GM19238 (cell line): ENCODE measurements at regions not wholly inside any gene's neighbourhood (a gene's known extent, or its start where the extent isn't known, plus 50 kb on each side); places are given as distances from the start of the nearest gene placed in this dataset.

Source experiments
- DNase-seq: peaks from one replicate; pipeline ENCODE4 v3.0.0; 2011; ENCODE audit warnings: low spot score; ENCODE audit not compliant: insufficient read length

DNA sequence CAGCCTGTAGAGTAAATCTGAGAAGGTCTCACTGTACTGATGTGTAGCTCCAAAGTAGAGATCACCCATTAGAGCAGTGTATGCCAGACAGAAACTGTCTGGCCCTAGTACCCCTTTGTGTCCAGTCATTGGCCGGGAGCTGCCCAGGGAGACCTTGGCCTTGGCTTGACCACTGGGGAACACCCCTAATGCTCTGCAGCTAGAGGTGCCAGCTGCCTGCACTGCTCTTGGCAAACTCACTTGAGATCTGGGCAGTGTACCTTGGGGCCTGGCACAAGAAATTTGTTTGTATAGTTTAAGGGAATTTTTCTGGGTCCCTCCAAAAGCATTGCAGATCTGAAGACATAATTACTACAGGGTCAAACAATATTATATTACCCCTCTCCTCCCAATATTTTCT, 78.7 kb upstream of the MPHOSPH6 start:
- DNase-seq, result no peak

DNA sequence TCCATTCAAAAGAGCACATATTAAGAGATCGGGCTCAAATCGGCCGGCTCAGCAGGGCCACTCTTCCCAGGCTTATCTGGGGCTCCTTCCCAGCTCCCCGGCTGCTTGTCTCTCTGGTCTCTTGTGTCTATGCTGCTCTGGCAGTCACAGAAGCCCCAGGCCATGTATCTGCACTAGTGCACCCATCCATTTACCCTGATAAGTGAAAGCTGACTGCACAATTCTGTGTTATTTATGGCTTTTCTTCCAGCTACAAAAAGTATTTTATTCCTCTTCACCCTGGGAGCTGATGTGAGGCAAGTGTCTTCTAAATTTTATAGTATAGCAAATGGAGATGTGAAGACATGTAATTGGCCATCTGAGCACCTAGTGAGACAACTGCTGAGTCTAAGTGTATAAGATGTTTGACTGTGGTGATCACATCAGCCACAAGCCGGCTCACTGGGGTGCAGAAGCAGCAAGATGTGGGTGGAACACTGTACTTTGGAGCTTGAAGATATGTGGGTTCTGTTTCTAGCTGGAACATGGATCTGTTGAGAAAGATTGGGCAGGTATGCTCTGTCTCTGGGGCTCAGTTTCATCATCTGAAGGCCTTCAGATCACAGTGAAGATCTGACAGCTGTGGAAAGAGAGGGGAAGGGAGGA, 78.1 kb upstream of the MPHOSPH6 start:
- no peak for DNase-seq

DNA sequence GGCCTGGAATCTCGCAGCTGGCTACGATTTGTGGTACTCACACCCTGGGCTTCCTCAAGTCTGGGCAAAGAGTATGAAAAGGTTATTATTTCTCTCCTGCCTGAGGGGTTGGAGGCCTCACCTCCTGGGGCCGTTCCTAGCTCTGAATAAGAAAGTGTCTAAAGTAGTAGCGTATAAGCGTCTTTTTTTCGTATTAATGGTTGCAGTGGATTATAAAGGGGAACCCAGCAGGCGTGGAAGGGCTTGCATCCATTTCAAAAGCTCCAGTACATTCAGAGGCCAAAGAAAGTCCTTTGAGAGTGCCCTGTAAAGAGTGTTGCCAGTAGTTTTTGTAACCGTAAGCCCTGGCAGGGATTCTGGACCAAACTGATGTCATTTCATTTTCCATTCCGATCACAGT, 72.2 kb upstream of the MPHOSPH6 start:
- no peak for DNase-seq

DNA sequence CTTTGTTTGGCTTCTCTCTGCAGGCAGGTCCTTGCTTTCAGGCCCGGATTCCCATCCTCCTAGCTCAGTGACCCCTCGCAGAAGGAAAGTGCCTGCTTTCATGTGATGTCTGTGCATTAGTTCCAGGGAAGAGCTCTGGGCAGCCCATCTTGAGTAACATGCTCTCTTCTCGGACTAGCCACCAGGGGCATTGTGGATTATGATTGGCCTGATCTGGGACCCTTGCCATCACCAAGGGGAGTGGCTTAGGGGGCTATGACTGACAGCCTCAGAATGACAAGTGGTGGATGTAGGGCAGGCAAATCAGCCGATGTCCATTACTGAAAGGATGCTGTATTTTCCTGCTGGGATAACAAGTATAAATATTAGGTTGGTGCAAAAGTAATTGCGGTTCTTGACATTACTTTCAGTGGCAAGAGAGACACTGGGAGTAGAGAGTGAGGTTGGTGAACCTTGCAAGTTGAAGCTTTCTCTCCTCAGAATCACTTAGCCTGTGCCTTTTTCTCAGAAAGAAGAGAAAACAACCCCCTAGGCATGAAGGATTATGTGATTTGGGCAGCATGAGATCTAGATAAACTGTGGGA, 71.5 kb upstream of the MPHOSPH6 start:
- no peak for DNase-seq

DNA sequence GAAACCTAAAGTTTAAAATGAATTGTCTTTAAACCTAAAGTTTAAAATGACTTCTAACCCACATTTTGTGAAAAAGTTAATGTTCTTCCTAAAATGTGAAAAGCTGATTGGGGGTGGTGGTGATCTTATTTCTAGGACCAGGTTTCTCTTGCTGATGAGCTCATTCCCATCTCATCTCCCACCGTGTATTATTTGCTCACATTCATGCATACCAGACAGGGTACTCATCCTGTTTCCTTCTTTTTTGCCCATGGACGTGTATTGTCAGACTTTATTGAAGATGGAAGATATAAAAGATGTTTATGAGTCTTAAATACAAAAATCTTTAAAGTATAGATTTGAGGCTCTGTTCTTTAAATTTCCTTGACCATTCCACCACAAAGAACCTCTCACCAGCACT, 70.1 kb upstream of the MPHOSPH6 start:
- no peak for DNase-seq

DNA sequence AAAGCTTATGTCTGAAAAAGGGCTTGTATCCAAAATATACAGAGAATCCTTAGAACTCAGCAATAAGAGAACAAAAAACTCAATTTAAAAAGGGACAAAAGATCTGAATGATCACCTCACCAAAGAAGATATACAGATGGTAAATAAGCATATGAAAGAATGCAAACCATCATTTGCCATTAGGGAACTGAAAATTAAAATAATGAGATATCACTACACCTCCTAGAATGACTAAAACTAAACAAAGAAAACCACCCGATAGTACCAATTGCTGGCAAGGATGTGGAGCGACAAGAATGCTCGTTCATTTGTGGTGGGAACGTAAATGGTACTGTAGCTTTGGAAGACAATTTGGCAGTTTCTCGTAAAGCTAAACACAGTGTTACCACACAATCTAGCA, 66.9 kb upstream of the MPHOSPH6 start:
- DNase-seq, result no peak

DNA sequence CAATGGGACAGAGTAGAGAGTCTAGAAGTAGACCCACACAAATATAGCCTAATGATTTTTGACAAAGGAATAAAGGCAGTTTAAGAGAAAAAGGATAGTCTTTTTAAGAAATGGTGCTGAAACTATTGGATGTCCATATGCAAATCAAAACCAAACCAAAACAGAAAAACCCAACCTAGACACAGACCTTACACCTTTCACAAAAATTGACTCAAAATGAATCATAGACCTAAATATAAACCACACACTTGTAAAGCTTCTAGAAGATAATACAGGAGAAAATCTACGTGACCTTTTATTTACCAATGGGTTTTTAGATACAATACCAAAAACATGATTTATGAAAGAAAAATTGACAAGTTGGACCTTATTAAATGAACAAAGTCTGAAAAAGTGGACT, 66.4 kb upstream of the MPHOSPH6 start:
- DNase-seq, result no peak

DNA sequence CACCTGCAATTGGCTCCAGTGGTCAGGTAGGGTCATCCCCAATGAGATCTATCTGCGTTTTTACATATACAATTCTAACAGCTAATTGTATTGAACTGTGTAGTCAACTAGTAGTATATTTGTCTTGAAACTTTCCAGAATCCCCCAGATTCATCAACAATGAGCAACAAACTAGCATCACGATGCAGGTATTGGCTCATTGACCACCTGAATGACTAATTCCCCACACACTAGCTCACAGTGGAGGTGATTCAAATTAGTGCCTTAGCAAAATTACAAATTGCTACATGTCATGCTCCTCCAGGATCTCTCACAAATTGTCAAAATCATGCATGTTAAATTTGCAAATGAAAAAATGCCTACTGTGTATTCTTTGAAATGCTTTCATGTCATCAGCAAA, 62.8 kb upstream of the MPHOSPH6 start:
- DNase-seq, result no peak

DNA sequence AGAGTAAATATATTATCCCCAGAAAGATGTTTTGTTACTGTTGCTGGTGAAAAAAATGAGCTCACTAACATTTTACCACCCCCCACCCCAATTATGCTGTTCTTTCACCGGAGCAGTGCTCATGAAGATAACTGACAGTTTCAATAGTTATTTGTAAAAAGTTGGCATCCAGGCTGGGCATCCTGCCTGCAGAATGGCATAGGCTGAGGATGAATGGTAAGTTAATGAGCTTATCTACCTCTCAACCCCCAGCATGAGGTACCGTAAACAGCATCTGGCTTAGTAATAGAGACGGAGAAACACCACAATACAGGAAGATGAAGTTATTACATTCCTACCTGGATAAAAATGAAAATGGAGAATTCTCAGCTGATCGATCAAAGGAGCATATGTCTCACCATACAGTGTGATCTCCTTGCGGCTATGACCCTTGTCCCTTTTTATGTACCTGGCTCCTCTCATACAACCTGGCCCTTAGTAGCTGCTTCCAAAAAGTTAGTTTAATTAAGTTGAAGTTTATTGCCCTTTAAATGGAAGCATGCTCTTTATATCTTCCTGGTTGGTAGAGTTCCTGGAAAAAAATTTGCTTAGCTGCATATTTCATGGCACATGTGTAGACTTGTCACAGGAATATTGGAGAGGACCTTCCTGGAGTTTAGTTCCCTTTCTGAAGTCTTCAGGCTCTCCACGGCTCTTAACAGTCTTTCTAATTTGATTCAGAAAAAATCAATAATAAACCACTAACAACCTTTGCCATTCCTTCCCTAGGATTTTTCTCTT, 61.2 kb upstream of the MPHOSPH6 start:
- no peak for DNase-seq

DNA sequence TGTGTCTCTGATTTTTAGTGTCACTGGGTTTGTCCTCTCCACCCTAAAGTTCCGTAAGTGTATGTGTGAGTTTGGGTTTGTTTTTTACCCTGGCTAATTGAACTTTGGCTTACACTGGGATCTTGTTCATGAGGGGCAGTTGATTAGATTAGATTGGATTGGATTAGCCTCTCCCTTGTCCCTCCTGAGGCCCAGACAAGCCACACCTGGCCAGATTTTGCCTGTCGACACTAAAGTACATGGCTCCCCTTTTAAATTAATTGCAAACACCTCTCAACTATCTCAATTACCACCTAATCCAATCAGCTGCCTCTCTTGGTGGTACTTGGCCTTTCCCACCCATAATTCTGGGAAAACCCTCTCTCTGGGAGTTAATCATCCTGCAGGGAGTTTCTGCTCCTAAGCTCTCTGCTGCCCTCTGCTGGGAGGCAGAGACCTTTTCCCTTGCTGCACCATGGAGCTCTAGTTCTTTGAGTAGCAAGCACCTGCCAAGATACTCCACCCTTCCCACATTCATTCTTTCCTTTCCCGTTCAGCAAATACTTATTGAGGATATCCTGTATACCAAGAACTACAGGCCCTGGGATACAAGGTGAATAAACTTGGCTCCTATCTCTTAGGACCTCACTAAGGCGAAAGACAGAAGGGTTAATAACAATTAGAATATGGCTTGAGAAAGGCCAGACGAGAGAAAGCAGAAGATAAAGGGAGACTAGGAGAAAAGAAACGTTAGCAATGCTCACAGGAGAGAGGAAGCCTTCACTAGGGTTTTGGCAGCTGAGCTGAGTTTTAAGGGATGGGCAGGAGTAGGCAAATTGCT, 60.0 kb upstream of the MPHOSPH6 start:
- DNase-seq, result peak; percentile 19

DNA sequence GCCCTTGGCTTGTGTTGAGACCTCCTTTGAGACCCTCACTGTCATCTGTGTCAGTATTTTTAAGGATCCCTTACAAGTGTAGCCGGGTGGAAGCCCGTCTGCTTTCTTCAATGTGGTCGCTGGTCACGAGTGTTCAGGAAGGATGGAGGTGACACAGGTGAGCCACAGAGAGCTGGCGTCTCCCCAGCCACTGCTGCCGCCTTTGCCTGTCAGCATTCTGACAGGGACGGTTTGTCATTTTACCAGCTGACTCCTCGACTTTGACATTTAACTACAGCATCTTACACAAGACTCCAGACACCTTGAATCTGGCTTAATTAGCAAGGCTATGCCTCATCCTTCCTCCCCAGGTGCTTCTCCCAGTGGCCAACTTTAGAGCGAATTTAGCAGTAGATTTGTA, 56.3 kb upstream of the MPHOSPH6 start:
- no peak for DNase-seq

DNA sequence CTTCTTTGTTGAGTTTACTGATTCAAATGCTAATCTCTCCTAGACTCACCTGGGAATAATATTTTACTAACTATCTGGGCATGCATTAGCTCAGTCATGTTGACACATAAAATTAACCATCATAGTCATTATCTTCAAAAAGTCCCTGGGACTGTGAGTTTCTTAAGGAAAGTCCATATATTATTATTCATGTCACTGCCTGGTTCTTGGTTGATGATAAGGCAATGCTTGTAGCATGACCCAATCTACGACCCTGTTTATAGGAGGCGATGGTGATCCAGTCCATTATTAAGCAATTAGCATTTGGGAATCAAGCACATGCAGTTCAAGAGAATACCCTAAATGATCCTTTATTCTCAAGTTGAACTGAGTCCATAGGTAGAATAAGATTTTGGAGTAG, 54.8 kb upstream of the MPHOSPH6 start:
- DNase-seq, result no peak

DNA sequence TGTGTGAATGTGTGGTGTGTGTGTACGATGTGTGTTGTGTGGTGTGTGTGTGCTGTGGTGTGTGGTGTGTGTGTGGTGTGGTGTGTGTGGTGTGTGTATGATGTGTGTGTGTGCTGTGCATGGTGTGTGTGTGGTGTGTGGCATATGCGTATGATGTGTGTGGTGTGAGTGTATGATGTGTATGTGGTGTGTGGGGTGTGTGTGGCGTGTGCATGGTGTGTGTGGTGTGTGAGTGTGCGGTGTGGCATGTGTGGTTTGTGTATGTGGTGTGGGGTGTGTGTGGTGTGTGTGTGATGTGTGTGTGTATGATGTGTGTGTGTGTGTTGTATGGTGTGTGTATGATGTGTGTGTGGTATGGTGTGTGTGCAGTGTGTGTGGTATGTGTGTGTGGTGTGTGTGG, 50.5 kb upstream of the MPHOSPH6 start:
- DNase-seq, result no peak
